Islet of Langerhans (tissue), 1 donor: ENCODE measurements at regions not wholly inside any gene's neighbourhood (a gene's known extent, or its start where the extent isn't known, plus 50 kb on each side); places are given as distances from the start of the nearest gene placed in this dataset.

Experiments
- FAIRE-seq: peaks from one replicate; lab custom pipeline; 2011; peaks lifted over from hg19 to GRCh38; lab: Jason Lieb, UNC

GRCh38 chr4:31294655-31295480, 574.7 kb downstream of the PCDH7 start:
- FAIRE-seq = no peak

GRCh38 chr4:31298737-31299136, 578.6 kb downstream of the PCDH7 start:
- no peak for FAIRE-seq

GRCh38 chr4:31307029-31307428, 586.9 kb downstream of the PCDH7 start:
- no peak for FAIRE-seq

GRCh38 chr4:31324814-31325213, 604.6 kb downstream of the PCDH7 start:
- FAIRE-seq = no peak

- FAIRE-seq = no peak
These were observed 605.1 kb downstream of the PCDH7 start for GRCh38 chr4:31325300-31325699.

GRCh38 chr4:31327031-31327430, 606.9 kb downstream of the PCDH7 start:
- no peak for FAIRE-seq

- FAIRE-seq = no peak
These were observed 608.8 kb downstream of the PCDH7 start for GRCh38 chr4:31328932-31329331.

- no peak for FAIRE-seq
These were observed 614.1 kb downstream of the PCDH7 start for GRCh38 chr4:31334086-31334910.

GRCh38 chr4:31338000-31338399, 617.8 kb downstream of the PCDH7 start:
- no peak for FAIRE-seq

- FAIRE-seq = no peak
These were observed 621.6 kb downstream of the PCDH7 start for GRCh38 chr4:31341601-31342359.

- FAIRE-seq = no peak
These were observed 622.9 kb downstream of the PCDH7 start for GRCh38 chr4:31343061-31343460.

GRCh38 chr4:31349907-31350306, 629.7 kb downstream of the PCDH7 start:
- no peak for FAIRE-seq

- no peak for FAIRE-seq
These were observed 631.5 kb downstream of the PCDH7 start for GRCh38 chr4:31351695-31352094.

GRCh38 chr4:31356839-31357238, 636.7 kb downstream of the PCDH7 start:
- no peak for FAIRE-seq

GRCh38 chr4:31360786-31361185, 640.6 kb downstream of the PCDH7 start:
- no peak for FAIRE-seq

GRCh38 chr4:31362756-31363155, 642.6 kb downstream of the PCDH7 start:
- FAIRE-seq = no peak

GRCh38 chr4:31365006-31365690, 645.0 kb downstream of the PCDH7 start:
- FAIRE-seq = peak; percentile 90

GRCh38 chr4:31366041-31366440, 645.9 kb downstream of the PCDH7 start:
- no peak for FAIRE-seq

- peak; percentile 76 for FAIRE-seq
These were observed 650.8 kb downstream of the PCDH7 start for GRCh38 chr4:31370866-31371465.

- FAIRE-seq = no peak
These were observed 654.2 kb downstream of the PCDH7 start for GRCh38 chr4:31374256-31374960.

- FAIRE-seq = no peak
These were observed 655.8 kb downstream of the PCDH7 start for GRCh38 chr4:31375936-31376335.
